Lower leg skin (tissue), 4 donors: ENCODE measurements at regions not wholly inside any gene's neighbourhood (a gene's known extent, or its start where the extent isn't known, plus 50 kb on each side); places are given as distances from the start of the nearest gene placed in this dataset.

Source experiments
- DNase-seq, 2 donors: peaks; one replicate each; pipeline ENCODE4 v3.0.0-alpha.2; 2019; ENCODE audit warnings: low spot score in 2 of 2
- H3K4me3 ChIP-seq: fragments of 200-600 bp; sonication (generic); 2 replicates; pipeline ENCODE4 v1.5.1; 2017; ENCODE audit warnings: mild to moderate bottlenecking, low read depth; ENCODE audit not compliant: poor library complexity, severe bottlenecking
- CTCF ChIP-seq, 3 donors: fragments of 450-650 bp; IDR thresholded peaks; one replicate each; pipeline ENCODE4 v1.5.1; 2016; ENCODE audit warnings: antibody characterized with exemption in 3 of 3, mild to moderate bottlenecking in 3 of 3, moderate library complexity in 2 of 3
- POLR2A ChIP-seq, 2 donors: fragments of 450-650 bp; IDR thresholded peaks; one replicate each; pipeline ENCODE4 v1.6.1; 2016 to 2017; ENCODE audit warnings: antibody characterized with exemption in 2 of 2, mild to moderate bottlenecking in 1 of 2, moderate library complexity in 1 of 2
- WGBS, 2 donors: methylation state at CpG; one replicate each; pipeline ENCODE4 v1.1.5; 2018; 5-methylcytosine and 5-hydroxymethylcytosine counted together
- intact Hi-C: fragments of 100-400 bp; cut with DNase I; formaldehyde crosslinking; loops from one replicate; pipeline ENCODE4 v1.15.0; 2023; ENCODE audit warnings: low total_unique reads

GRCh38 chr18:60978338-60978737, 354.9 kb upstream of the CDH20 start:
- TF ChIP-seq POLR2A (IDR thresholded peaks at IDR 0.05), result no peak
- TF ChIP-seq CTCF (IDR thresholded peaks at IDR 0.05), result no peak
- intact Hi-C loops, result no loop called here
- 36 to 37% methylated on average over 6 of the region's 6 CpGs for WGBS, 2 donors
- H3K4me3 ChIP-seq, result no peak overlapping the region
- DNase-seq, result no peak

DNA sequence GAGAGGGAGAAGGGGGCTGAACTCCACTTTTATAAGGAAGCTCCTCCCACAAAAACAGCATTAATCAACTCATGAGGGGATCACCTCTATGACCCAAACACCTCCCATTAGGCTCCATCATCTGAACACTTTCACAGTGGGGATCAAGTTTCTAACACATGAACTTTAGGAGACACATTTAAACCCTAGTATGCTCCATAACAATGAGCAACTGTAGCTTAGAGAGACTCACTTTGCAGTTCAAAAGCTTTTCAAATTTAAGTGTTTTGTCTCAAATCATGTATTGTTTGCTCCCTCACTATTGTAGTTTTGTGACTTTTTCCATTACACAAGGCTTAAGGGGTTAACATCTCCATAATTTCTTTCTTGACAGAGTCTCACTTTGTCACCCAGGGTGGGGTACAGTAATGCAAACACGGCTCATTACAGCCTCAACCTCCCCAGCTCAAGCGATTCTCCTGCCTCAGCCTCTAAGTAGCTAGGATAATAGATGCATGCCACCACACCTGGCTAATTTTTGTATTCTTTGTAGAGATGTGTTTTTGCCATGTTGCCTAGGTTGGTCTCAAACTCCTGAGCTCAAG, 352.7 kb upstream of the CDH20 start:
- intact Hi-C loops, result no loop called here
- TF ChIP-seq POLR2A (IDR thresholded peaks at IDR 0.05) (no peak), CTCF (IDR thresholded peaks at IDR 0.05) (no peak)
- no peak overlapping the region for H3K4me3 ChIP-seq
- WGBS, 2 donors, result 95 to 96% methylated on average over 2 of the region's 2 CpGs
- DNase-seq, result no peak

GRCh38 chr18:60981682-60982328, 351.4 kb upstream of the CDH20 start:
- intact Hi-C loops, result no loop called here
- no peak overlapping the region for H3K4me3 ChIP-seq
- 70 to 75% methylated on average over 3 of the region's 3 CpGs for WGBS, 2 donors
- DNase-seq, result no peak
- no peak for TF ChIP-seq POLR2A (IDR thresholded peaks at IDR 0.05)
- TF ChIP-seq CTCF (IDR thresholded peaks at IDR 0.05), result no peak

GRCh38 chr18:60982329-60982695, 350.9 kb upstream of the CDH20 start:
- WGBS, 2 donors, result 89% methylated on average over 2 of the region's 2 CpGs
- TF ChIP-seq CTCF (IDR thresholded peaks at IDR 0.05) (no peak), POLR2A (IDR thresholded peaks at IDR 0.05) (no peak)
- DNase-seq, result no peak
- intact Hi-C loops, result no loop called here
- H3K4me3 ChIP-seq, result no peak overlapping the region

DNA sequence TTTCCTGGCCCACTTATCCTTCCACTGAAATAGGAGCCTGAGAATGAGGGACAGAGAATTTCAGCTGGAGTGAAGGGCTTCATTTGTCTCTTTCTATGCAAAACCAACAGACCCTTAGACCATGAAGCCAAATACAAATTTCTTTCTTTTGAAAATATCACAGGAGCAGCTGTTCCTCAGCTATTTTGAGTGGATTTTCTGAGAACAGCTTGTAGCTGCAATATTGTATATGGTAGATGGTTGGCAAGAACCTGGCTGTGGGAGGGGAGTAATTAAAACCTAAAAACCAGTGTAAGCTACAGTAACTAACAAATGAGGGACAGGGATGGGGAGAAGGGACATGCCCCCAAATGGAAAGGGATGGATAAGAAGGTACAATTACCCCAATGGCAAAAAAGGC, 350.3 kb upstream of the CDH20 start:
- TF ChIP-seq CTCF (IDR thresholded peaks at IDR 0.05) (no peak), POLR2A (IDR thresholded peaks at IDR 0.05) (no peak)
- DNase-seq, result no peak
- H3K4me3 ChIP-seq, result no peak overlapping the region
- intact Hi-C loops, result no loop called here

DNA sequence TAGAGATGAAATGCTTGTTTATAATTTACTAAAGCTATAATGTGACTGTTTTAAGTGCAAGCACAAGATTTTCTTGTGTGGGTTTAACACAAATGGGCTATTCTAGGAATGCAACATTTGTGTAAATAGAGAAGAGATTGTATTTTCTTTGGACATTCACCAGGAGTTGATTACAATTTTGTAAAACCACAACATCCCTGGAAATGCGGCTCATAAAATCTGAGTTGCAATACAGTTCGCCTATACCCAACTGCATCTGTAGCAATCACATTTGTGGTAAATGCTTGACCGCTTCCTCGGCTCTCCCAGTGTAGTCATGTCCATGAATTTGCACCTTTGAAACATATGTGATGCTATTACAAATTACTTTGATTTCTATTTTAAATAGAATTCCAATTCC, 348.7 kb upstream of the CDH20 start:
- WGBS, 2 donors, result 89 to 90% methylated on average over 4 of the region's 4 CpGs
- intact Hi-C loops, result no loop called here
- H3K4me3 ChIP-seq, result no peak overlapping the region
- TF ChIP-seq POLR2A (IDR thresholded peaks at IDR 0.05), result no peak
- TF ChIP-seq CTCF (IDR thresholded peaks at IDR 0.05), result no peak
- DNase-seq, result no peak
